ENCODE measurements at regions not wholly inside any gene's neighbourhood (a gene's known extent, or its start where the extent isn't known, plus 50 kb on each side); places are given as distances from the start of the nearest gene placed in this dataset.
"Not testable (repeated sequence)": the region's sequence is repeated elsewhere in the genome, so short reads cannot be mapped to it uniquely, and the experiment has no call there.

DNA sequence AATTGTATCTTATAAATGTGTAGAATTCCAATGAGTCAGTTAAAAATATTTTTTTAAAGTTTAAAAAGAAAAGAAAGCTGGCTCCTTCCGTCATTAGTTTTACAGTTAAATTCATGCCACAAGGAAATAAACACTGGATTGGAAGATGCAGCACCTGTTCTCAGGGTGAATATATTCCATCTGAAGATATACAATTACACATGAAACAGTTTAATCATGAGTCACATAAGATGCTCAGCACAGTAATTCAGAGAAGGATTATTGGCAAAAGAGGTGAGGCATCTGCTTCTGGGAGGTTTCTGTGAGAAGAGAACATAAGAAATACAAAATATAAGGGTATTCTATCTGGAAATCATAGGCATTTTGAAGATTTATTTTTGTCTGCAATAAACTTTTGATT lies 376.5 kb upstream of the SORCS1 start:
- H4K20me1 ChIP-seq = no peaks in the 10 kb centered on the region
- no peaks in the 10 kb centered on the region for H3K9me3 ChIP-seq (replicated peaks in 1 of 11)
- no peak overlapping the region for H3K27ac ChIP-seq
- H3K27me3 ChIP-seq = no peaks in the 10 kb centered on the region
- H3K4me1 ChIP-seq = peaks cover 0 to 10% (median 5%) of the 10 kb centered on the region in 10 experiments; a peak in 13 of 20 replicates
- H3K4me2 ChIP-seq = no peak overlapping the region
- H3K4me3 ChIP-seq = no peak overlapping the region
- no peak for TF ChIP-seq Cebpa-rat (IDR thresholded peaks at IDR 0.05)
- no peak overlapping the region for H3K9ac ChIP-seq
- H3K36me3 ChIP-seq = no peaks in the 10 kb centered on the region

DNA sequence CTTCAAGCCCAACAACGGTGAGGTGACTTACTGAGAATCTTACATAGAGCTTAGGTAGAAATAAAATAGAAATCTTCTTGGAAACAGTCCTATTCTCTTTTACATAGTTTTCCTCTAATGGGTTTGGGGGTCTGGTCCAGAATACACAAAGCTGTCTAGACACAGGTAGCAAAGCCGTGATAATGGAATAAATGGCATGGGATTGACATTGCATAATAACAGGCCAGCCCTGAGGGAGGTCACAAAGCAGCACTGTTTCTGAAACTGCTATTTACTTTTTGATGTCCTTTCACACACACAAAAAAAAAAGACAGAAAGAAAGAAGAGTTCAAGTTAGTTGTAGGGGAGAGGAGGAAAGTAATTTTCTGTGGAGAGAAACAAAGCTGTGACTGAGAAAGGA lies 364.8 kb upstream of the SORCS1 start:
- Histone ChIP-seq H3K9me3 (replicated peaks in 1 of 11) (no peaks in the 10 kb centered on the region), H3K27ac (no peak overlapping the region), H3K4me3 (no peak overlapping the region), H3K9ac (no peak overlapping the region), H3K4me2 (no peak overlapping the region), H3K27me3 (no peaks in the 10 kb centered on the region), H4K20me1 (no peaks in the 10 kb centered on the region), H3K4me1 (no peaks in the 10 kb centered on the region), H3K36me3 (no peaks in the 10 kb centered on the region)
- no peak for TF ChIP-seq Cebpa-rat (IDR thresholded peaks at IDR 0.05)

DNA sequence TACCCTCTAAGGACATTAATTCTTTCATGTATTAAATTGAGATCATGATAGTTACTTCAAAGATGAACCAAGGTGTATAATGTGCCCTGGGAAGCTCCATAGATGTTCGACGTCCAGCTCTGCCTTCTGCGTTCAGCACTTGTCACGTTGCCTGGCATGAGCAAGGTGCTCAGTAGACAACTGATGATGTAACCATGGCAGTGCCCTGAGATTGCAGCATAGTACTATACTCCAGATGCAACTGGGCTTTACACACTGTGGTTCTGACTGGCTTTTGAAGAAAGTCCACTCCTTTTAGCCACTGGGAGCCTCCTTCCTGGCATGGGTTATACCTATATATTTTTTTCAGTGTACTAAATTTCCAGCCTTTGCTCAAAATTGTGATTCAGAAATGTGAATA lies 355.8 kb upstream of the SORCS1 start:
- H4K20me1 ChIP-seq = no peaks in the 10 kb centered on the region
- no peaks in the 10 kb centered on the region for H3K27me3 ChIP-seq
- no peak overlapping the region for H3K9ac ChIP-seq
- no peaks in the 10 kb centered on the region for H3K9me3 ChIP-seq (replicated peaks in 1 of 11)
- no peak overlapping the region for H3K27ac ChIP-seq
- H3K4me3 ChIP-seq = no peak overlapping the region
- no peaks in the 10 kb centered on the region for H3K4me1 ChIP-seq
- H3K36me3 ChIP-seq = no peaks in the 10 kb centered on the region
- TF ChIP-seq Cebpa-rat (IDR thresholded peaks at IDR 0.05) = no peak
- H3K4me2 ChIP-seq = no peak overlapping the region

DNA sequence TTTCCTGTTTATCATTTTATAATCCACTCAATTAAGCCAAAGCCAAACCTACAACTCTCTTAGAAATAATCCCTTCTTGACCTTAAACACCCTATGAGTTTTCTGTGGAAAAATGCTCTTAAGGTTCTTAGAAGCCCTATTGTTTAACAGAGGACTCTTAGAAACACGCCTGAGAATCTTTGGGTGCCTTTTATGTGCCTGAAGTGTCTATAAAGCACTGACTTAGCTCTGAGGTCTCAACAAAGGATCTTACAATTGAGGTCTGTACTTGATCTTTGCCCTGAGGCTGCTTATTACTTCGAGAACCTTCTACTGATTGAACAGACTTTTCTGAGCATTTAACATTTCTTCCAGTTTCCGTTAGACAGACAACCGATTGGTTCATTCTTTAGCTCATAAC lies 353.3 kb upstream of the SORCS1 start:
- Histone ChIP-seq H3K4me1 (0 out of 20 replicates have a peak, but pooled peaks cover 0 to under 1% (median 0%) of the 10 kb centered on the region in 10 experiments), H3K27me3 (no peaks in the 10 kb centered on the region), H3K4me2 (no peak overlapping the region), H3K4me3 (no peak overlapping the region), H3K27ac (no peak overlapping the region), H4K20me1 (no peaks in the 10 kb centered on the region), H3K36me3 (no peaks in the 10 kb centered on the region), H3K9ac (no peak overlapping the region), H3K9me3 (replicated peaks in 1 of 11) (no peaks in the 10 kb centered on the region)
- no peak for TF ChIP-seq Cebpa-rat (IDR thresholded peaks at IDR 0.05)

DNA sequence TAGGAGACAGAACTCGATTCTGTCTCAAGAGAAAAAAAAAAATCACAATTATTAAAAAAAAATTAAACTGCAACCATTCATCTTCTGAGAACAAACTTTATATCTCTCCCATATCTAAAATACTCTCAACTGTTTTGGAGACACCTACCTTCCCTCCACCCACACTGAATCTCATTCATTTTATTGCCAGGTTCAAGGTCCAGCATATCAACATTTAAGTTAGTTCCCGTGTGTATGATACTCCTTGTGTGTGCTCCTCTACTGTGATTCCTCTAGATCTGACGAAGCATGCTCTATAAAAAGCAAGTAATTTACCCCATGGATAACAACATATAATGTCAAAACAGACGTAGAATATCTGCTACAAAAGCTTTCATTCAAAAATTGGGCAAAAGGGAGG lies 351.8 kb upstream of the SORCS1 start:
- Histone ChIP-seq H4K20me1 (no peaks in the 10 kb centered on the region), H3K27me3 (no peaks in the 10 kb centered on the region), H3K36me3 (no peaks in the 10 kb centered on the region), H3K4me3 (no peak overlapping the region), H3K27ac (no peak overlapping the region), H3K9ac (no peak overlapping the region), H3K9me3 (replicated peaks in 1 of 11) (no peaks in the 10 kb centered on the region), H3K4me2 (no peak overlapping the region), H3K4me1 (peaks cover 0 to 7% (median 0%) of the 10 kb centered on the region in 10 experiments; a peak in 1 of 20 replicates)
- TF ChIP-seq Cebpa-rat (IDR thresholded peaks at IDR 0.05) = no peak

DNA sequence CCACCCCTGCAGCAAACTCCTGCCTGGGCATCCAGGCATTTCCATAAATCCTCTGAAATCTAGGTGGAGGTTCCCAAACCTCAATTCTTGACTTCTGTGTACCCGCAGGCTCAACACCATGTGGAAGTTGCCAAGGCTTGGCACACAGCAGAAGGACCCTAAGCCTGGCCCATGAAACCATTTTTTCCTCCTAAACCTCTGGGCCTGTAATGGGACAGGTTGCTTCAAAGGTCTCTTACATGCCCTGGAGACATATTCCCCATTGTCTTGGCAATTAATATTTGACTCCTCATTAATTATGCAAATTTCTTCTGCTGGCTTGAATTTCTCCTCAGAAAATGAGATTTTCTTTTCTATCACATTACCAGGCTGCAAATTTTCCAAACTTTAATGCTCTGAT lies 339.5 kb upstream of the SORCS1 start:
- not testable (repeated sequence) for H3K4me2 ChIP-seq, H3K4me3 ChIP-seq, H3K27ac ChIP-seq, H3K36me3 ChIP-seq, H4K20me1 ChIP-seq, H3K27me3 ChIP-seq, H3K9ac ChIP-seq, H3K4me1 ChIP-seq
- peaks cover 23 to 31% (median 26%) of the 10 kb centered on the region in 11 experiments for H3K9me3 ChIP-seq (replicated peaks in 1 of 11)

DNA sequence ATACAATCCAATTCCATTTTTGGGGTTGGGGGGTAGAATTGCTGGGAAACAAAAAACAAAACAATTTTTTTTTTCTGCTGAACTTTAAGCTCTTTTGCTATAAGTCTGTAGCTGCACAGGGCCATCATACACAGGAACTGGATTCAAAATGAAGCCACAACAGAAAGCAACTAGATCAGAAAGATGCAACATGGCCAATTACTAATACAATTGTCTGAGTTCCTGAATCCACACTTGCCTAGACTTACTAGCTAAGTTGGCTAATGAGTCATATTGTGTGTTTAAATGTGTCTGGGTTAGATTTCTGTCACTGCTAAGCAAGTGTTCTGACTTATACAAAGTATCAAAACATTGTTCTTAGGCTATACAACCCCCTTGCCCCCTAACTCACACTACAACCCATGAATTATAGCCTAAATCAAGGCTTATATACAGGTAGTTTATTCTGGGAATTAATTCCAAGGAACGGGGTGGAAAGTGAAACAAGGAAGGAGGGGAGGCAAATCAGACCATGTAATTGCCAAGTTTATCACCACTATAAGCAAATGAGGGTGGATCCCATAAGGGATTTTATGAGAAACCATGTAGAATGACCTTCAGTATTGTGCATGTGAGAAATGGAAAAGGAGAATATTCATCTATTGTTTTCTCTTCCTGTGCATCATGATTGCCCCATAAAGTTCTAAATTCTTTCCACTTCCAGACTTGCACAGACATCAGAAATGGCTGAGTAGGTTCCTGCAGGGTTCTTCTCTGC lies 337.9 kb upstream of the SORCS1 start:
- H3K4me2 ChIP-seq = no peak overlapping the region
- H3K9ac ChIP-seq = no peak overlapping the region
- H3K4me1 ChIP-seq = no peaks in the 10 kb centered on the region
- no peaks in the 10 kb centered on the region for H4K20me1 ChIP-seq
- H3K36me3 ChIP-seq = no peaks in the 10 kb centered on the region
- H3K27me3 ChIP-seq = no peaks in the 10 kb centered on the region
- H3K9me3 ChIP-seq (replicated peaks in 1 of 11) = peaks cover 23 to 31% (median 26%) of the 10 kb centered on the region in 11 experiments
- no peak for TF ChIP-seq Cebpa-rat (IDR thresholded peaks at IDR 0.05)
- H3K4me3 ChIP-seq = no peak overlapping the region
- H3K27ac ChIP-seq = no peak overlapping the region

DNA sequence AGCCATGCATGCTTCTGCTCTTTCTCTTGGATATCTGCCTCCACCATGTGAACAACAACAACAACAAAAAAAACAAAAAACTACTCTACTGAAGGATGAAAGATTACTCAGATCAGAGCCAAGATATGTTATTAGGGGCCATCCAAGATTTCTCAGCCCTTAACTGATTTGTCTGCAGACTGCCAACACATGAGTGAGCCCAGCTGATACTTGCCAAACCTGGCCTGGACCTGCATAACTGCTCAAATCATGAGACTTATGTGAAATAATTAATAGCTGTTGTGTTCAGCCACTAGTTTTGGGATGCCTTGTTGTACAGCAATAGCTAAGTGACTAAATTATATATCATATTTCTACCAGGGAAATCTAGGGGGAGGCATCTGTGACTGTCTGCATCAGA lies 334.5 kb upstream of the SORCS1 start:
- H3K9ac ChIP-seq = no peak overlapping the region

DNA sequence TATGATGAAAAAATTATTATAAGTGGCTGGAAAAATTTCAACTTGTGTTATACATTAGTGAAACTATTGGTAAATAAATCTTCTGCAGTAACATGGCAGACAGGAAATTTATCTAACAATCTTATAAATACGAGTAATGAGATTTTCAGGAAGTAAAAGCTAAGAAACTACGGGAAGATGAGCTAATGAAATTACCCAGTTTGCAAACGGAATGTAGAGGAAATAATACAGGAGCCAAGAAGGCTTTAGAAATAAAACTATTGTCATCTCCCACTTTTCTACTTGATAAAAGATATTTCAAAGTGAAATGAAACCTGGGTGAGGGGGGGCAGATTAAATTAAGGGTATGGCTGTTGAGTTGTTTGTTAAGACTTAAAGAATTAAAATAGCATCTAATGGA lies 332.5 kb upstream of the SORCS1 start:
- Histone ChIP-seq H3K4me2 (no peak overlapping the region), H3K27me3 (no peaks in the 10 kb centered on the region), H3K9ac (no peak overlapping the region), H3K27ac (no peak overlapping the region), H3K4me1 (no peaks in the 10 kb centered on the region), H3K9me3 (replicated peaks in 1 of 11) (no peaks in the 10 kb centered on the region), H4K20me1 (no peaks in the 10 kb centered on the region), H3K4me3 (no peak overlapping the region), H3K36me3 (no peaks in the 10 kb centered on the region)
- no peak for TF ChIP-seq Cebpa-rat (IDR thresholded peaks at IDR 0.05)

More for the DNA sequence above, 334.5 kb upstream of the SORCS1 start:
- no peaks in the 10 kb centered on the region for H3K27me3 ChIP-seq
- no peaks in the 10 kb centered on the region for H4K20me1 ChIP-seq
- H3K4me3 ChIP-seq = no peak overlapping the region
- TF ChIP-seq Cebpa-rat (IDR thresholded peaks at IDR 0.05) = no peak
- H3K27ac ChIP-seq = no peak overlapping the region
- H3K4me1 ChIP-seq = no peaks in the 10 kb centered on the region
- H3K9me3 ChIP-seq (replicated peaks in 1 of 11) = peaks cover 13 to 18% (median 14%) of the 10 kb centered on the region in 11 experiments
- H3K4me2 ChIP-seq = no peak overlapping the region
- no peaks in the 10 kb centered on the region for H3K36me3 ChIP-seq

DNA sequence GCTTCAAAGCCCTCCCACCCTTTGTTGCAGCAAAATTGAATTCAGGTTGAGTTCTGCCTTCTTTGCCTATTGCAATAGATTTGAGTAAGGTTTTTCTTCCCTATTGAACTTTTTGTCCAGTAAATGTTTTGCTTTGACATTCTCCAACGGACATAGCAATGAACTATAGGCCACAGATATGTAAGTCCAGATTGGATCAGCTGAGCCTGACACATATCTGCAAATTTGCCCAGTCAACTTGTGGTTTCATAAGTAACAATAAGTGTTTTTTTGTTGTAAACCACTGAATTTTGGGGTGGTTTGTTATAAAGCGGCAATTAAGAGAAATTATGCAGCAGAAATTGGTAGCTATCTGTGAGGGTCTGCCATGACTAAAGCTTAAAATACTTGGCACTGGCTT lies 332.1 kb upstream of the SORCS1 start:
- Histone ChIP-seq H3K9ac (no peak overlapping the region), H3K4me1 (no peaks in the 10 kb centered on the region), H3K36me3 (no peaks in the 10 kb centered on the region), H3K27me3 (no peaks in the 10 kb centered on the region), H3K4me3 (no peak overlapping the region), H3K9me3 (replicated peaks in 1 of 11) (no peaks in the 10 kb centered on the region), H4K20me1 (no peaks in the 10 kb centered on the region), H3K27ac (no peak overlapping the region), H3K4me2 (no peak overlapping the region)
- no peak for TF ChIP-seq Cebpa-rat (IDR thresholded peaks at IDR 0.05)

All from BLaER1 treated with 17β-estradiol and CSF1 and Interleukin-3, amounts not matched to agents 10 nM and 100 nM (cell line).